H9 (cell line): ENCODE measurements at regions not wholly inside any gene's neighbourhood (a gene's known extent, or its start where the extent isn't known, plus 50 kb on each side); places are given as distances from the start of the nearest gene placed in this dataset.

Experiments
- DNase-seq: peaks from one replicate; pipeline ENCODE4 v3.0.0-alpha.2; 2017
- H2AFZ ChIP-seq: one replicate; pipeline ENCODE4 v1.6.1; 2013; ENCODE audit warnings: mild to moderate bottlenecking, low read length, control low read depth, moderate library complexity
- H2AK5ac ChIP-seq: 2 replicates; pipeline ENCODE4 v1.6.1; 2013; ENCODE audit warnings: low read length, control low read depth, mixed read lengths; ENCODE audit not compliant: insufficient read length
- H2BK120ac ChIP-seq: one replicate; pipeline ENCODE4 v1.6.1; 2013; ENCODE audit warnings: low read depth, mild to moderate bottlenecking, low read length, control low read depth, inconsistent platforms; ENCODE audit not compliant: poor library complexity, severe bottlenecking
- H2BK12ac ChIP-seq: 2 replicates; pipeline ENCODE4 v1.6.1; 2013; ENCODE audit warnings: low read length, control low read depth, mixed read lengths, low read depth; ENCODE audit not compliant: insufficient read length
- H2BK15ac ChIP-seq: 2 replicates; pipeline ENCODE4 v1.6.1; 2013; ENCODE audit warnings: low read depth, low read length, control low read depth
- H2BK20ac ChIP-seq: one replicate; pipeline ENCODE4 v1.6.1; 2013; ENCODE audit warnings: low read depth, mild to moderate bottlenecking, low read length, control low read depth, inconsistent platforms; ENCODE audit not compliant: poor library complexity, severe bottlenecking
- H2BK5ac ChIP-seq: 2 replicates; pipeline ENCODE4 v1.6.1; 2013; ENCODE audit warnings: low read length, control low read depth, mixed read lengths; ENCODE audit not compliant: insufficient read length
- H3K14ac ChIP-seq: 2 replicates; pipeline ENCODE4 v1.6.1; 2013; ENCODE audit warnings: low read length, control low read depth; ENCODE audit not compliant: insufficient read depth
- H3K18ac ChIP-seq: 2 replicates; pipeline ENCODE4 v1.6.1; 2013; ENCODE audit warnings: low read depth, mild to moderate bottlenecking, mixed read lengths, low read length, control low read depth; ENCODE audit not compliant: insufficient read length
- H3K23ac ChIP-seq: 2 replicates; pipeline ENCODE4 v1.6.1; 2013; ENCODE audit warnings: low read length, control low read depth, mixed read lengths, low read depth; ENCODE audit not compliant: insufficient read length
- H3K23me2 ChIP-seq: 2 replicates; pipeline ENCODE4 v1.6.1; 2013; ENCODE audit warnings: low read depth, mild to moderate bottlenecking, mixed read lengths, low read length, control low read depth; ENCODE audit not compliant: insufficient read length, poor library complexity, severe bottlenecking
- H3K27ac ChIP-seq: 2 replicates; pipeline ENCODE4 v1.5.1; 2013; ENCODE audit warnings: low read length, control low read depth, mixed read lengths, low read depth; ENCODE audit not compliant: insufficient read length
- H3K27me3 ChIP-seq: 2 replicates; pipeline ENCODE4 v1.6.1; 2013; ENCODE audit warnings: low read length, control low read depth, inconsistent platforms; ENCODE audit not compliant: insufficient read depth
- H3K4ac ChIP-seq: 2 replicates; pipeline ENCODE4 v1.6.1; 2013; ENCODE audit warnings: low read depth, mild to moderate bottlenecking, control low read depth, inconsistent platforms, low read length, moderate library complexity
- H3K4me1 ChIP-seq: 2 replicates; pipeline ENCODE4 v1.6.1; 2013; ENCODE audit warnings: low read length, control low read depth, inconsistent platforms; ENCODE audit not compliant: insufficient read depth
- H3K4me2 ChIP-seq: 2 replicates; pipeline ENCODE4 v1.6.1; 2013; ENCODE audit warnings: low read length, control low read depth, mixed read lengths; ENCODE audit not compliant: insufficient read length, insufficient read depth
- H3K56ac ChIP-seq: 2 replicates; pipeline ENCODE4 v1.6.1; 2013; ENCODE audit warnings: low read depth, mild to moderate bottlenecking, mixed read lengths, low read length, control low read depth; ENCODE audit not compliant: insufficient read length
- H3K79me1 ChIP-seq: 2 replicates; pipeline ENCODE4 v1.6.1; 2013; ENCODE audit warnings: low read depth, mild to moderate bottlenecking, moderate library complexity, low read length, control low read depth, inconsistent platforms; ENCODE audit not compliant: insufficient read depth, poor library complexity, severe bottlenecking
- H3K79me2 ChIP-seq: 2 replicates; pipeline ENCODE4 v1.6.1; 2013; ENCODE audit warnings: low read length, control low read depth, inconsistent platforms; ENCODE audit not compliant: insufficient read depth
- H3K9ac ChIP-seq: 2 replicates; pipeline ENCODE4 v1.6.1; 2013; ENCODE audit warnings: low read length, control low read depth, mixed read lengths; ENCODE audit not compliant: insufficient read length; ENCODE audit errors: extremely low read depth
- H3K9me3 ChIP-seq: one replicate; pipeline ENCODE4 v1.6.1; 2013; ENCODE audit warnings: low read depth, low read length, inconsistent platforms; ENCODE audit not compliant: control insufficient read depth
- H3T11ph ChIP-seq: one replicate; pipeline ENCODE4 v1.6.1; 2013; ENCODE audit warnings: mild to moderate bottlenecking, low read length, control low read depth, inconsistent platforms
- H4K20me1 ChIP-seq: one replicate; pipeline ENCODE4 v1.6.1; 2013; ENCODE audit not compliant: control insufficient read depth, insufficient read length, insufficient read depth
- H4K5ac ChIP-seq: 2 replicates; pipeline ENCODE4 v1.6.1; 2013; ENCODE audit warnings: low read depth, mild to moderate bottlenecking, mixed read lengths, low read length, control low read depth; ENCODE audit not compliant: insufficient read length
- H4K8ac ChIP-seq: replicated peaks from 2 replicates; pipeline ENCODE4 v1.6.1; 2013; ENCODE audit warnings: low read length, control low read depth, mixed read lengths, low read depth; ENCODE audit not compliant: insufficient read length
- H4K91ac ChIP-seq: 2 replicates; pipeline ENCODE4 v1.6.1; 2013; ENCODE audit warnings: low read depth, mild to moderate bottlenecking, moderate library complexity, mixed read lengths, low read length, control low read depth; ENCODE audit not compliant: insufficient read length
- H3K27ac Mint-ChIP-seq, 3 experiments: 2 replicates in 2 of 3; 3 replicates in 1 of 3; pipeline ENCODE4 v1.8.0; 2020 to 2021; ENCODE audit warnings: mixed read lengths in 3 of 3, mild to moderate bottlenecking in 1 of 3, moderate library complexity in 1 of 3
- H3K27me3 Mint-ChIP-seq: 2 replicates; pipeline ENCODE4 v1.8.0; 2021; ENCODE audit warnings: low read depth, mild to moderate bottlenecking, moderate library complexity, mixed read lengths
- H3K36me3 Mint-ChIP-seq, 3 experiments: 2 replicates in 2 of 3; 3 replicates in 1 of 3; pipeline ENCODE4 v1.8.0; 2020 to 2021; ENCODE audit warnings: low read depth in 3 of 3, mixed read lengths in 3 of 3; ENCODE audit not compliant: insufficient read depth in 1 of 3
- H3K4me1 Mint-ChIP-seq, 2 experiments: 2 replicates each; pipeline ENCODE4 v1.8.0; 2020; ENCODE audit warnings: mixed read lengths in 2 of 2
- H3K4me3 Mint-ChIP-seq, 2 experiments: 2 replicates in 1 of 2; 3 replicates in 1 of 2; pipeline ENCODE4 v1.8.0; 2020 to 2021; ENCODE audit warnings: mild to moderate bottlenecking in 2 of 2, mixed read lengths in 2 of 2, moderate library complexity in 1 of 2
- H3K9me3 Mint-ChIP-seq, 2 experiments: 2 replicates in 1 of 2; 3 replicates in 1 of 2; pipeline ENCODE4 v1.8.0; 2020; ENCODE audit warnings: mild to moderate bottlenecking in 2 of 2, mixed read lengths in 2 of 2, moderate library complexity in 1 of 2
- CTCF ChIP-seq: fragments of 200-600 bp; sonication (generic); conservative IDR thresholded peaks from 3 replicates; pipeline ENCODE4 v1.8.0; 2021; ENCODE audit warnings: antibody characterized with exemption, mild to moderate bottlenecking
- WGBS: extraction: QIAGEN DNeasy Blood & Tissue Kit; methylation state at CpG from one replicate; pipeline ENCODE4 v1.1.7; 2013; ENCODE audit warnings: missing lambda C conversion rate, low lambda C conversion rate, mixed read lengths; ENCODE audit not compliant: insufficient read length; ENCODE audit errors: extremely low coverage; 5-methylcytosine and 5-hydroxymethylcytosine counted together

GRCh38 chr11:115700981-115701875 lies 197.0 kb upstream of the CADM1 start:
- H3K4me3 Mint-ChIP-seq = no peak overlapping the region
- Histone ChIP-seq H4K5ac (no peak overlapping the region), H3K9ac (no peak overlapping the region), H3K9me3 (no peaks in the 10 kb centered on the region), H3K79me2 (no peaks in the 10 kb centered on the region), H3K56ac (no peak overlapping the region), H4K8ac (no peak overlapping the region), H3K14ac (no peak overlapping the region), H3T11ph (no peak overlapping the region), H3K27me3 (no peaks in the 10 kb centered on the region; the same call in 1 of the 2 replicates), H2AFZ (no peak overlapping the region), H4K91ac (no peak overlapping the region), H3K23ac (no peak overlapping the region), H3K4me2 (no peak overlapping the region), H3K27ac (no peak overlapping the region), H3K18ac (no peak overlapping the region), H2BK20ac (no peak overlapping the region), H4K20me1 (no peaks in the 10 kb centered on the region), H3K79me1 (no peaks in the 10 kb centered on the region), H3K4me1 (no peaks in the 10 kb centered on the region), H2BK120ac (no peak overlapping the region), H3K4ac (no peak overlapping the region), H3K23me2 (no peaks in the 10 kb centered on the region), H2BK5ac (no peak overlapping the region), H2BK15ac (no peak overlapping the region), H2AK5ac (no peak overlapping the region), H2BK12ac (no peak overlapping the region)
- H3K36me3 Mint-ChIP-seq = peaks cover 0 to 10% (median 1%) of the 10 kb centered on the region in 3 experiments; a peak in 4 of 7 replicates
- peaks cover 8 to 14% of the 10 kb centered on the region in 2 experiments; a peak in 4 of 5 replicates for H3K9me3 Mint-ChIP-seq
- no peak overlapping the region for H3K27ac Mint-ChIP-seq
- H3K4me1 Mint-ChIP-seq = peaks cover 3 to 13% of the 10 kb centered on the region in 2 experiments
- no CpG with 5 or more reads among the region's 12 CpGs for WGBS
- H3K27me3 Mint-ChIP-seq = peaks cover 17% of the 10 kb centered on the region
- no peak for TF ChIP-seq CTCF
- DNase-seq = no peak
